ENCODE measurements at regions not wholly inside any gene's neighbourhood (a gene's known extent, or its start where the extent isn't known, plus 50 kb on each side); places are given as distances from the start of the nearest gene placed in this dataset.

GRCh38 chr1:164382384-164382783 is 176.6 kb upstream of the PBX1 start:
- Histone ChIP-seq H2AFZ (ENCODE audit: low read depth) (no peak overlapping the region), H3K79me2 (ENCODE audit: insufficient read depth) (no peaks in the 10 kb centered on the region), H3K27ac (ENCODE audit: low read depth in 2 of 2, low read length in 1 of 2) (no peak overlapping the region), H4K20me1 (ENCODE audit: insufficient read depth) (no peaks in the 10 kb centered on the region), H3K36me3 (replicated peaks in 1 of 2; ENCODE audit: control insufficient read depth in 1 of 2, insufficient read depth in 2 of 2, low read length in 1 of 2) (no peaks in the 10 kb centered on the region), H3K9me2 (no peaks in the 10 kb centered on the region), H3K4me2 (no peak overlapping the region), H3K4me3 (ENCODE audit: low read depth in 2 of 2, low read length in 1 of 2) (no peak overlapping the region), H3K9me3 (no peaks in the 10 kb centered on the region), H3K9ac (no peak overlapping the region), H3K27me3 (ENCODE audit: insufficient read depth) (no peaks in the 10 kb centered on the region), H3K4me1 (ENCODE audit: control insufficient read depth in 1 of 2, insufficient read depth in 2 of 2, low read depth in 1 of 2, low read length in 1 of 2) (no peaks in the 10 kb centered on the region), H3F3A (replicated peaks; ENCODE audit: insufficient read depth) (no peaks in the 10 kb centered on the region)
- WGBS (ENCODE audit: low lambda C conversion rate): 28% methylated on average over 8 of the region's 8 CpGs
- DNase-seq: no peak
- CTCF ChIA-PET: no interaction called here
- TF ChIP-seq CHD2 (IDR thresholded peaks at IDR 0.05; ENCODE audit: low read length, partially characterized antibody): no peak
- TF ChIP-seq TAF1 (IDR thresholded peaks at IDR 0.05; ENCODE audit: borderline replicate concordance, low read depth, low read length): no peak
- no peak for TF ChIP-seq ELF1 (IDR thresholded peaks at IDR 0.05)
- TF ChIP-seq NRF1 (IDR thresholded peaks at IDR 0.05; ENCODE audit: low read depth, low read length): no peak
- TF ChIP-seq POLR2AphosphoS5 (IDR thresholded peaks at IDR 0.05; ENCODE audit: low read depth, low read length): no peak
- no peak for TF ChIP-seq NFIC (IDR thresholded peaks at IDR 0.05; ENCODE audit: borderline replicate concordance)
- no peak for TF ChIP-seq TCF12 (IDR thresholded peaks at IDR 0.05)
- no peak for TF ChIP-seq GABPA (IDR thresholded peaks at IDR 0.05; ENCODE audit: low read depth)
- no peak for TF ChIP-seq YY1 (IDR thresholded peaks at IDR 0.05; ENCODE audit: low read depth)
- TF ChIP-seq EP300 (IDR thresholded peaks at IDR 0.05; ENCODE audit: borderline replicate concordance in 1 of 2, low read depth in 1 of 2, low read length in 1 of 2): no peak
- no peak for TF ChIP-seq REST (IDR thresholded peaks at IDR 0.05; ENCODE audit: low read depth, low read length)
- POLR2A ChIA-PET: no interaction called here

- TF ChIP-seq RFX5 (IDR thresholded peaks at IDR 0.05; ENCODE audit: low read length) (no peak), RCOR1 (IDR thresholded peaks at IDR 0.05; ENCODE audit: low read length) (no peak), PBX3 (IDR thresholded peaks at IDR 0.05) (no peak), MEF2A (IDR thresholded peaks at IDR 0.05; ENCODE audit: borderline replicate concordance, low read depth) (no peak), GATA2 (CRISPR knock-in tag; IDR thresholded peaks at IDR 0.05) (no peak), YY1 (IDR thresholded peaks at IDR 0.05; ENCODE audit: low read depth) (no peak), FOXJ3 (CRISPR knock-in tag; IDR thresholded peaks at IDR 0.05) (no peak), RAD21 (IDR thresholded peaks at IDR 0.05; ENCODE audit: low read length) (no peak), POLR2AphosphoS5 (IDR thresholded peaks at IDR 0.05; ENCODE audit: low read depth, low read length) (no peak), NRF1 (IDR thresholded peaks at IDR 0.05; ENCODE audit: low read depth, low read length) (no peak), FOXM1 (IDR thresholded peaks at IDR 0.05; ENCODE audit: low read depth) (no peak), RXRA (IDR thresholded peaks at IDR 0.05; ENCODE audit: borderline replicate concordance, low read depth) (no peak), ZBTB33 (IDR thresholded peaks at IDR 0.05; ENCODE audit: borderline replicate concordance, low read depth) (no peak)
- Histone ChIP-seq H3K9me3 (no peaks in the 10 kb centered on the region), H3K9me2 (no peaks in the 10 kb centered on the region), H3F3A (replicated peaks; ENCODE audit: insufficient read depth) (no peaks in the 10 kb centered on the region), H3K27me3 (ENCODE audit: insufficient read depth) (no peaks in the 10 kb centered on the region), H4K20me1 (ENCODE audit: insufficient read depth) (no peaks in the 10 kb centered on the region), H2AFZ (ENCODE audit: low read depth) (no peak overlapping the region), H3K4me1 (ENCODE audit: control insufficient read depth in 1 of 2, insufficient read depth in 2 of 2, low read depth in 1 of 2, low read length in 1 of 2) (no peaks in the 10 kb centered on the region), H3K27ac (ENCODE audit: low read depth in 2 of 2, low read length in 1 of 2) (no peak overlapping the region), H3K79me2 (ENCODE audit: insufficient read depth) (no peaks in the 10 kb centered on the region), H3K4me3 (ENCODE audit: low read depth in 2 of 2, low read length in 1 of 2) (no peak overlapping the region), H3K36me3 (replicated peaks in 1 of 2; ENCODE audit: control insufficient read depth in 1 of 2, insufficient read depth in 2 of 2, low read length in 1 of 2) (no peaks in the 10 kb centered on the region), H3K4me2 (no peak overlapping the region), H3K9ac (no peak overlapping the region)
- DNase-seq: no peak
- ChIA-PET CTCF (no interaction called here), POLR2A (no interaction called here)
- 47% methylated on average over 3 of the region's 3 CpGs for WGBS (ENCODE audit: low lambda C conversion rate)
These were observed 174.7 kb upstream of the PBX1 start for GRCh38 chr1:164384262-164384661.

Data from SK-N-SH (cell line).